Fibroblast of lung (primary cell): ENCODE measurements at regions not wholly inside any gene's neighbourhood (a gene's known extent, or its start where the extent isn't known, plus 50 kb on each side); places are given as distances from the start of the nearest gene placed in this dataset.

Experiments
- DNase-seq, 2 donors: peaks; one replicate each; pipeline versions ENCODE4 v3.0.0 to v3.0.0-alpha.2; 2010; ENCODE audit warnings: low read depth in 2 of 2
- H2AFZ ChIP-seq: 2 replicates; pipeline ENCODE4 v1.5.1; 2012; ENCODE audit warnings: low read length, control low read depth, inconsistent platforms
- H3K27ac ChIP-seq: 2 replicates; pipeline ENCODE4 v1.5.1; 2011; ENCODE audit warnings: low read length, control low read depth; ENCODE audit not compliant: insufficient read depth
- H3K27me3 ChIP-seq: 2 replicates; pipeline ENCODE4 v1.5.1; 2011; ENCODE audit warnings: mild to moderate bottlenecking, low read length; ENCODE audit not compliant: control insufficient read depth, insufficient read depth
- H3K36me3 ChIP-seq: 2 replicates; pipeline ENCODE4 v1.5.1; 2011; ENCODE audit warnings: low read length; ENCODE audit not compliant: control insufficient read depth, insufficient read depth
- H3K4me1 ChIP-seq: 2 replicates; pipeline ENCODE4 v1.5.1; 2011; ENCODE audit warnings: low read length; ENCODE audit not compliant: control insufficient read depth, insufficient read depth; ENCODE audit errors: extremely low read depth
- H3K4me2 ChIP-seq: 2 replicates; pipeline ENCODE4 v1.5.1; 2011; ENCODE audit warnings: low read length, control low read depth; ENCODE audit not compliant: insufficient read depth; ENCODE audit errors: extremely low read depth
- H3K4me3 ChIP-seq, 4 experiments: fragments of 200-600 bp in 1 of 4; sonication (generic) in 1 of 4; replicated peaks in 1 of 4; 2 replicates each; pipeline ENCODE4 v1.5.1; 2011 to 2016; ENCODE audit warnings: low read length in 4 of 4, low read depth in 3 of 4, mild to moderate bottlenecking in 3 of 4, control low read depth in 2 of 4, inconsistent platforms in 1 of 4, mixed read lengths in 1 of 4; ENCODE audit not compliant: insufficient read depth in 1 of 4; ENCODE audit errors: control extremely low read depth in 1 of 4
- H3K79me2 ChIP-seq: 2 replicates; pipeline ENCODE4 v1.5.1; 2012; ENCODE audit warnings: mild to moderate bottlenecking, low read length, inconsistent platforms; ENCODE audit not compliant: control insufficient read depth, insufficient read depth
- H3K9ac ChIP-seq: 2 replicates; pipeline ENCODE4 v1.5.1; 2011; ENCODE audit warnings: mild to moderate bottlenecking, low read length, control low read depth; ENCODE audit not compliant: insufficient read depth
- H3K9me3 ChIP-seq: 2 replicates; pipeline ENCODE4 v1.5.1; 2012; ENCODE audit warnings: low read depth, low read length; ENCODE audit not compliant: control insufficient read depth, insufficient read depth
- H4K20me1 ChIP-seq: 2 replicates; pipeline ENCODE4 v1.5.1; 2011; ENCODE audit warnings: low read length; ENCODE audit not compliant: control insufficient read depth, insufficient read depth; ENCODE audit errors: extremely low read depth
- EZH2 ChIP-seq: IDR thresholded peaks from 2 replicates; pipeline ENCODE4 v1.5.1; 2012; ENCODE audit warnings: low read length, control low read depth, mild to moderate bottlenecking; ENCODE audit errors: missing control alignments
- TF ChIP-seq, protein P1 (sequence below), 2 donors: IDR thresholded peaks in 1 of 2; conservative IDR thresholded peaks in 1 of 2; 1 replicate in 1 of 2; 2 replicates in 1 of 2; pipeline ENCODE4 v1.5.1; 2011 to 2012; ENCODE audit warnings: low read length in 2 of 2, control low read depth in 1 of 2, inconsistent platforms in 1 of 2, low read depth in 1 of 2, mild to moderate bottlenecking in 1 of 2

- no peaks in the 10 kb centered on the region for H3K4me1 ChIP-seq
- H3K79me2 ChIP-seq, result no peaks in the 10 kb centered on the region
- H3K9me3 ChIP-seq, result no peaks in the 10 kb centered on the region
- no peak overlapping the region for H3K4me2 ChIP-seq
- H3K9ac ChIP-seq, result no peak overlapping the region
- H3K27me3 ChIP-seq, result no peaks in the 10 kb centered on the region
- TF ChIP-seq, protein P1, sequence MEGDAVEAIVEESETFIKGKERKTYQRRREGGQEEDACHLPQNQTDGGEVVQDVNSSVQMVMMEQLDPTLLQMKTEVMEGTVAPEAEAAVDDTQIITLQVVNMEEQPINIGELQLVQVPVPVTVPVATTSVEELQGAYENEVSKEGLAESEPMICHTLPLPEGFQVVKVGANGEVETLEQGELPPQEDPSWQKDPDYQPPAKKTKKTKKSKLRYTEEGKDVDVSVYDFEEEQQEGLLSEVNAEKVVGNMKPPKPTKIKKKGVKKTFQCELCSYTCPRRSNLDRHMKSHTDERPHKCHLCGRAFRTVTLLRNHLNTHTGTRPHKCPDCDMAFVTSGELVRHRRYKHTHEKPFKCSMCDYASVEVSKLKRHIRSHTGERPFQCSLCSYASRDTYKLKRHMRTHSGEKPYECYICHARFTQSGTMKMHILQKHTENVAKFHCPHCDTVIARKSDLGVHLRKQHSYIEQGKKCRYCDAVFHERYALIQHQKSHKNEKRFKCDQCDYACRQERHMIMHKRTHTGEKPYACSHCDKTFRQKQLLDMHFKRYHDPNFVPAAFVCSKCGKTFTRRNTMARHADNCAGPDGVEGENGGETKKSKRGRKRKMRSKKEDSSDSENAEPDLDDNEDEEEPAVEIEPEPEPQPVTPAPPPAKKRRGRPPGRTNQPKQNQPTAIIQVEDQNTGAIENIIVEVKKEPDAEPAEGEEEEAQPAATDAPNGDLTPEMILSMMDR (conservative IDR thresholded peaks at IDR 0.05 in 1 of 2, IDR thresholded peaks at IDR 0.05 in 1 of 2; ENCODE audit: low read depth in 1 of 2, low read length in 2 of 2), result peak; percentile 27 to 49
- TF ChIP-seq EZH2, result no peak
- no peak overlapping the region for H3K27ac ChIP-seq
- H2AFZ ChIP-seq, result no peak overlapping the region
- no peaks in the 10 kb centered on the region for H3K36me3 ChIP-seq
- no peaks in the 10 kb centered on the region for H4K20me1 ChIP-seq
- no peak overlapping the region for H3K4me3 ChIP-seq
- DNase-seq, result peak; percentile 45 to 63
Observed at GRCh38 chr12:28963554-28963953, 185.5 kb upstream of the FAR2 start.

- Histone ChIP-seq H3K27me3 (no peaks in the 10 kb centered on the region), H3K79me2 (no peaks in the 10 kb centered on the region), H3K4me1 (no peaks in the 10 kb centered on the region), H4K20me1 (no peaks in the 10 kb centered on the region), H3K4me2 (no peak overlapping the region), H3K36me3 (no peaks in the 10 kb centered on the region), H3K27ac (no peak overlapping the region), H3K9me3 (no peaks in the 10 kb centered on the region), H3K4me3 (no peak overlapping the region), H2AFZ (no peak overlapping the region), H3K9ac (no peak overlapping the region)
- no peak for TF ChIP-seq EZH2
- TF ChIP-seq, protein P1 (conservative IDR thresholded peaks at IDR 0.05 in 1 of 2, IDR thresholded peaks at IDR 0.05 in 1 of 2; ENCODE audit: low read depth in 1 of 2, low read length in 2 of 2), result no peak
- peak; percentile 37 to 81 for DNase-seq
Observed at GRCh38 chr12:28966046-28966780, 182.9 kb upstream of the FAR2 start.

GRCh38 chr12:28967426-28967825 is 181.7 kb upstream of the FAR2 start:
- Histone ChIP-seq H3K79me2 (no peaks in the 10 kb centered on the region), H2AFZ (no peak overlapping the region), H3K27me3 (no peaks in the 10 kb centered on the region), H4K20me1 (no peaks in the 10 kb centered on the region), H3K27ac (no peak overlapping the region), H3K36me3 (no peaks in the 10 kb centered on the region), H3K9ac (no peak overlapping the region), H3K9me3 (no peaks in the 10 kb centered on the region), H3K4me1 (no peaks in the 10 kb centered on the region), H3K4me3 (no peak overlapping the region), H3K4me2 (no peak overlapping the region)
- TF ChIP-seq, protein P1 (conservative IDR thresholded peaks at IDR 0.05 in 1 of 2, IDR thresholded peaks at IDR 0.05 in 1 of 2; ENCODE audit: low read depth in 1 of 2, low read length in 2 of 2), result no peak
- no peak for TF ChIP-seq EZH2
- DNase-seq, result no peak
